AG09309 (cell line): ENCODE measurements at regions not wholly inside any gene's neighbourhood (a gene's known extent, or its start where the extent isn't known, plus 50 kb on each side); places are given as distances from the start of the nearest gene placed in this dataset.

Source experiments
- DNase-seq: peaks from one replicate; pipeline ENCODE4 v3.0.0-alpha.2; 2010; ENCODE audit warnings: low read depth
- H3K4me3 ChIP-seq: 2 replicates; pipeline ENCODE4 v1.5.1; 2011; ENCODE audit warnings: mild to moderate bottlenecking, low read depth, low read length, moderate library complexity; ENCODE audit not compliant: control insufficient read depth
- TF ChIP-seq, protein P1 (sequence below): IDR thresholded peaks from 2 replicates; pipeline ENCODE4 v1.5.1; 2011; ENCODE audit warnings: mild to moderate bottlenecking, low read depth, low read length, inconsistent platforms; ENCODE audit not compliant: insufficient read depth, control insufficient read depth; ENCODE audit errors: missing control alignments

DNA sequence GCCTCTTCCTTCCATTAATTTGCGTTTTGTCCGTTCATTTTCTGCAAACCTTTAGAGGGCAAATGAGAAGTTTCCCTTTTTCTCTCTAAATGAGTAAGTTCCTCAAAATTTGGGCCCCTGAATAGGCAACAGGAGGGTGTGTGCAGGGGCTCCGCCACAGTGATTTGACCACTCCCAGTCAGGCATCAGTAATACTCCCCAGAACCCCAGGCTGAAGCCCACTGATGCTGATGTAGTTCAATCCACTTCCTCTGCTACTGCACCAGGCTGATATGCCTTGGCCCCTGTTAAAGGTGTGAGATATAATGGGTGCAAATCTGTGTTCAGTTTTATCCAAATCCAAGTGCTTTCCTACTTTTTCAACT lies 1150.0 kb downstream of the RPIA start:
- no peak overlapping the region for H3K4me3 ChIP-seq
- DNase-seq: no peak
- TF ChIP-seq, protein P1, sequence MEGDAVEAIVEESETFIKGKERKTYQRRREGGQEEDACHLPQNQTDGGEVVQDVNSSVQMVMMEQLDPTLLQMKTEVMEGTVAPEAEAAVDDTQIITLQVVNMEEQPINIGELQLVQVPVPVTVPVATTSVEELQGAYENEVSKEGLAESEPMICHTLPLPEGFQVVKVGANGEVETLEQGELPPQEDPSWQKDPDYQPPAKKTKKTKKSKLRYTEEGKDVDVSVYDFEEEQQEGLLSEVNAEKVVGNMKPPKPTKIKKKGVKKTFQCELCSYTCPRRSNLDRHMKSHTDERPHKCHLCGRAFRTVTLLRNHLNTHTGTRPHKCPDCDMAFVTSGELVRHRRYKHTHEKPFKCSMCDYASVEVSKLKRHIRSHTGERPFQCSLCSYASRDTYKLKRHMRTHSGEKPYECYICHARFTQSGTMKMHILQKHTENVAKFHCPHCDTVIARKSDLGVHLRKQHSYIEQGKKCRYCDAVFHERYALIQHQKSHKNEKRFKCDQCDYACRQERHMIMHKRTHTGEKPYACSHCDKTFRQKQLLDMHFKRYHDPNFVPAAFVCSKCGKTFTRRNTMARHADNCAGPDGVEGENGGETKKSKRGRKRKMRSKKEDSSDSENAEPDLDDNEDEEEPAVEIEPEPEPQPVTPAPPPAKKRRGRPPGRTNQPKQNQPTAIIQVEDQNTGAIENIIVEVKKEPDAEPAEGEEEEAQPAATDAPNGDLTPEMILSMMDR: no peak

DNA sequence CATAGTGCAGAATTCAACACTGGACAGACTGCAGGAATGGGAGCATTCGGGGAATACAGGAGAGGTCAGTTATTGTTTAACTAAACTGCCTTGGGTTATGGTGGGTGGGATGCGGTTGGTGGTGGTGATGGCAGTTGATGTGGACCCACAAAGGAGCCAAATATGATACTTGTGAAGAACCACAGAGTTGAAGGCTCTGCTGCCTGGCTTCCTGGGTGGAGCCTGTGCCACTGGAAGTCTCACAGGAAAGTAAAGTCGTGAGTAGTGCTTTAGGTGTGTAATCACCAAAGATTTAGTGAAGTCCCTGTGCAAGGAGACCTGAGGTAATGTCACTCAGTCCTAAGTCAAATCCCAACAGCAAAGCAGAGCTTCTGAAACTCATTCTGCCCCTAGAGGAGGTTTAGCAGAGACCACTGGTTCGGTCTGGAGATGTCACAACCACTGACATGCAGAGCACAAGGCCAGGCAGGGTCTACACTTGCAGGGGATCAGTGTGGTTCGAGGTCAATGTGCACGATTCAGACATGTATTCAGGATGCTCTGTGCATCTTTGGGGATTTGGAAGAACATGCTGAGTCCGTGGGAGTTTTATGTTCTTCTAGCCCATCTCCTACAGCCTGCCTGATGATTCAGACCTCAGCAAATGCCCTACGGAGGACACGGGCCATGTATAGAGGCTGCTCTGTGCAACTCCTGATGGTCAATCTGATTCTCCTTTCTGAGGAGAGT lies 1150.9 kb downstream of the RPIA start:
- DNase-seq: no peak
- no peak overlapping the region for H3K4me3 ChIP-seq
- TF ChIP-seq, protein P1: no peak

GRCh38 chr2:89844221-89844943 lies 1152.9 kb downstream of the RPIA start:
- TF ChIP-seq, protein P1: no peak
- no peak for DNase-seq
- H3K4me3 ChIP-seq: no peak overlapping the region

GRCh38 chr2:89845532-89845931 lies 1154.1 kb downstream of the RPIA start:
- no peak for DNase-seq
- TF ChIP-seq, protein P1: no peak
- H3K4me3 ChIP-seq: no peak overlapping the region

DNA sequence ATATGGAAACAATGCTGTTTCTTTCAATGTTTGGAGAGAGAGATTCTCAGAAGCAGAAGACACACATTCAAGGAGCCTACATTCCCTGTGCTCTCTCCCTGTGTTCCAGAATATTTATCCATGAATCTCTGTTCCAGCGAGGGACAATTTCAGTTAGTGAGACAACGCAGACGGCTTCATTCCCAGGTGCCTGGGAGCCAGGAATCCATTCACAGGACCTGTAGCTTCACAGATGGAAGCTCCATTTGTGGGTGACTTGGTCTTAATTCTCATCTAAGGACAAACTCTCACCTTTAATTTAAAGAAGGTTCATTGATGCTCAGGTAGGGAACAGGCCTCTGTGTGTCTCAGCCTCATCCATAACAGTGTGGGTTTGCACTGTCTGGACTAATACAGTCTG lies 1156.6 kb downstream of the RPIA start:
- no peak overlapping the region for H3K4me3 ChIP-seq
- DNase-seq: no peak
- TF ChIP-seq, protein P1: no peak

DNA sequence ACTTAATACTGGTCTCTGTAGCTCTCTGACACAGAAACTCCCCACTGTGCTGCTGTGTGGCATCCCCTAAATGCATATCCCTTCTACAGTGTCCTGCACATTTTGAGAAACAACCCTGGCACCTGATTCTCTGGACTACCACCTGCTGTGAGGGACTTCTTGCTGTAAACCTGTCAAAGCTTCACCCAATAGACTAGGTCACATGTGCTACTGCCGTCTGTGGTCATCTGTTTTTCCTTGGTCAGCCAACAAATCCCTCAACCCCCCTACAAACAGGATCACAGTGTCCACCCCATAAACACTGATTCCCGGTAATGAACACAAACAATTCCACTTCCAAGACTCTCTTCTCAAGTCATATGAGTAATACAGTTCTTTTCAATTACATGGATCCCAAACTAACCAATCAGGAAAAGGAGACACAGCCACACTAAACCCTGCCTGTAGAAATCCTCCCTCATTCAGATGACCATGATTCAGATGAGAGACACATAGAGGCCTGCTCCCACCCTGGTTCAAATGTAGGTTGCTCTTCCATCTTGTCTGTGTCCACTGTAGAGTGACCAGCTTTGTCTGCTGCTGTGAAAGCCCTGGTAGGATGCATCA lies 1157.4 kb downstream of the RPIA start:
- DNase-seq: no peak
- TF ChIP-seq, protein P1: no peak
- H3K4me3 ChIP-seq: no peak overlapping the region
